ENCODE measurements at regions not wholly inside any gene's neighbourhood (a gene's known extent, or its start where the extent isn't known, plus 50 kb on each side); places are given as distances from the start of the nearest gene placed in this dataset.

DNA sequence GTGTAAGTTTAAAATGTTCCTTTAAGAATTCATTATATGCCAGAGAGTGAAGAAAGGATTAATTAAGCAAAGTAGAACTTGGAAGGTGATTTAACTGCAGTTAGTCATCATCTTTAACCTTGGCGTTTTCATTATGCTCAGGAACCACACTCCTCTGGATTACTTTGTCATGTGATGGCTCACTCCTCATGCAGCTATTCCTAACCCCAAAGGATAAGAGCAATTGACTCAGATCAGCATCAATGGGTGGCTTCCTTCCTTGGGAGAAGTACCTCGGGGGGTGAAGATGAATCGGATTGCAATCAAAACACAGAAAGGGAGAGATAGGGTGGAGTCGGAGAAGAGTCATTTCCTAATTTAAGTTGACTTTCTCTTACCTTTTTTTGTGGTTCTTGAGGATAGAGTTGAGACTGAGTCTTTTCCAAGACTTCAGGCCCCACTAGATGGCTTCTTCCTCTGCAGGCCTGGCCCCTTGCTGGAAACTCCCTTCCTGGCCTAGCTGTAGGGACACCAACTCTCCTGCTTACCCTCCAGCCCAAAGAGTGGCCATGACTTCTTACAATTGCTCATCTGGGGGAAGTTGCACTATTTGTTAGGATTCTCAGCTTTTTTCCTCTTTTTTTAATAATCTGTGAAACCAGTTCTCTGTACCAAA is 238.6 kb upstream of the DDHD1 start:
- Histone ChIP-seq H3K9me3 (peaks cover 0 to 7% (median 0%) of the 10 kb centered on the region in 4 donors), H3K4me1 (no peaks in the 10 kb centered on the region), H3K27ac (no peak overlapping the region), H3K4me3 (no peak overlapping the region), H3K27me3 (no peaks in the 10 kb centered on the region), H3K36me3 (no peaks in the 10 kb centered on the region)
- no peak for DNase-seq
- TF ChIP-seq EP300 (IDR thresholded peaks at IDR 0.05) (no peak), POLR2A (IDR thresholded peaks at IDR 0.05) (no peak), POLR2AphosphoS5 (IDR thresholded peaks at IDR 0.05) (no peak)
- TF ChIP-seq, protein P1, sequence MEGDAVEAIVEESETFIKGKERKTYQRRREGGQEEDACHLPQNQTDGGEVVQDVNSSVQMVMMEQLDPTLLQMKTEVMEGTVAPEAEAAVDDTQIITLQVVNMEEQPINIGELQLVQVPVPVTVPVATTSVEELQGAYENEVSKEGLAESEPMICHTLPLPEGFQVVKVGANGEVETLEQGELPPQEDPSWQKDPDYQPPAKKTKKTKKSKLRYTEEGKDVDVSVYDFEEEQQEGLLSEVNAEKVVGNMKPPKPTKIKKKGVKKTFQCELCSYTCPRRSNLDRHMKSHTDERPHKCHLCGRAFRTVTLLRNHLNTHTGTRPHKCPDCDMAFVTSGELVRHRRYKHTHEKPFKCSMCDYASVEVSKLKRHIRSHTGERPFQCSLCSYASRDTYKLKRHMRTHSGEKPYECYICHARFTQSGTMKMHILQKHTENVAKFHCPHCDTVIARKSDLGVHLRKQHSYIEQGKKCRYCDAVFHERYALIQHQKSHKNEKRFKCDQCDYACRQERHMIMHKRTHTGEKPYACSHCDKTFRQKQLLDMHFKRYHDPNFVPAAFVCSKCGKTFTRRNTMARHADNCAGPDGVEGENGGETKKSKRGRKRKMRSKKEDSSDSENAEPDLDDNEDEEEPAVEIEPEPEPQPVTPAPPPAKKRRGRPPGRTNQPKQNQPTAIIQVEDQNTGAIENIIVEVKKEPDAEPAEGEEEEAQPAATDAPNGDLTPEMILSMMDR (IDR thresholded peaks at IDR 0.05), result no peak
- 90 to 91% methylated on average over 4 of the region's 4 CpGs for WGBS, 2 donors
- intact Hi-C loops (cut with DNase I), result no loop called here

DNA sequence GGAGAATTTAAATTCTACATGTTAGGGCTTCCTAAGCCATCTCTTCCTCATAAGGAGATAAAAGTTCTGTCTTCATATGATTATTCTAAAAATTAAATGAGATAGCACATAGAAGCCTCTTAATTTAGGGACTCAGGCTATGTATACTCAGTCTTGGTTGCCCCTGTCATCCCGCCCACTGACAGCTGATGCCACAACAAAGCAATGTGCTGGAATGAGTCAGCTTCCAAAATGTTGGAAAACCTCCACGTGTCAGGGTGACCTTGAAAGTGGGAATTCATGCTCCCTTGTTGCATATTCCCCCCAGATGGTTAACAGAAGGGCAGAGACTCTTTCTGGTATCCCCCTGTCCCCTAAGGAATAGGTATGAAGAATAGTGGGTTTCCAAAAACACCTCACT is 238.0 kb upstream of the DDHD1 start:
- intact Hi-C loops (cut with DNase I), result no loop called here
- no peak overlapping the region for H3K27ac ChIP-seq

DNA sequence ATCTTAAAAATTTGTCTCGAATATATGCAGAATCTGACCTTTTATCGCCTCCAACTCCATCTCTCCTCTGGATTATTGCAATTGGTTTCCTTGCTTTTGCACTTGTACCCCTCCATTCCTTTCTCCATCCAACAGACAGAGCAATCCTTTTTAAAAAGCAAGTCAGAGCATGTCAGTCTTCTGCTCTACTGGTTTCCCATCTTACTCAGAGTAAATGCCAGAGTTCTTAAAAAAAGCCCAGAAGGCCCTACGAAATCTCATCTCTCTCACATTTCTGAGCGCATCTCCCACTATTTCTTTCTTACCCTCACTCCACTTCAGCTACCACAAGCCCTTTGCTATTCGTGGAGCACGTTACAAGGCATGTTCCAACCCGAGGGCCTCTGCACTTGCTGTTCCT is 236.9 kb upstream of the DDHD1 start:
- H3K4me1 ChIP-seq, result no peaks in the 10 kb centered on the region
- 88 to 90% methylated on average over 7 of the region's 7 CpGs for WGBS, 2 donors
- H3K27ac ChIP-seq, result no peak overlapping the region
- intact Hi-C loops (cut with DNase I), result no loop called here
- H3K9me3 ChIP-seq, result peaks cover 0 to 2% (median 0%) of the 10 kb centered on the region in 4 donors
- no peaks in the 10 kb centered on the region for H3K36me3 ChIP-seq
- no peak for DNase-seq
- TF ChIP-seq POLR2A (IDR thresholded peaks at IDR 0.05) (no peak), EP300 (IDR thresholded peaks at IDR 0.05) (no peak), POLR2AphosphoS5 (IDR thresholded peaks at IDR 0.05) (no peak)
- TF ChIP-seq, protein P1 (IDR thresholded peaks at IDR 0.05), result no peak
- no peak overlapping the region for H3K4me3 ChIP-seq
- H3K27me3 ChIP-seq, result no peaks in the 10 kb centered on the region

More for the DNA sequence above, 238.0 kb upstream of the DDHD1 start:
- no peak for DNase-seq
- 73 to 84% methylated on average over 2 of the region's 2 CpGs for WGBS, 2 donors
- H3K4me1 ChIP-seq, result no peaks in the 10 kb centered on the region
- peaks cover 0 to 7% (median 0%) of the 10 kb centered on the region in 4 donors for H3K9me3 ChIP-seq
- no peaks in the 10 kb centered on the region for H3K36me3 ChIP-seq
- H3K4me3 ChIP-seq, result no peak overlapping the region
- TF ChIP-seq EP300 (IDR thresholded peaks at IDR 0.05) (no peak), POLR2AphosphoS5 (IDR thresholded peaks at IDR 0.05) (no peak), POLR2A (IDR thresholded peaks at IDR 0.05) (no peak)
- TF ChIP-seq, protein P1 (IDR thresholded peaks at IDR 0.05), result no peak
- no peaks in the 10 kb centered on the region for H3K27me3 ChIP-seq

DNA sequence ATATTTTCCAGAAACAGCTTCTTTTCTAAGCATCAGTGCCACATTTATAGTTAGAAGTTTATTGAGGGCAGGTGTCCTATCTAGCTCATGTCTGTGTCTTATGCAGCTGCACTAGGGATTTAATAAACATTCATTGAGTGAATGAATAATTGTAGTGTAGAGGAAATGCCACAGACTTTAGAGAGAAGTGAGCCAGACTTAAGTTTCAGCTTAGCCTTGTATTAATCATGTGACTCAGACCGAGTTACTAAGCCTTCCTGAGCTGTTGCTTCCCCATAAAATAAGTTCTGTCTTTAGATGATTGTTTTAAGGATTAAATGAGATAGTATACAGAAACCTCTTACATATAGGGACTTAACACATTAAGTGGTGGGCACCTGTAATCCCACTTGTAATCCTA is 236.1 kb upstream of the DDHD1 start:
- intact Hi-C loops (cut with DNase I), result no loop called here
- no peak overlapping the region for H3K4me3 ChIP-seq
- no peak for TF ChIP-seq POLR2A (IDR thresholded peaks at IDR 0.05)
- TF ChIP-seq EP300 (IDR thresholded peaks at IDR 0.05), result no peak
- TF ChIP-seq POLR2AphosphoS5 (IDR thresholded peaks at IDR 0.05), result no peak
- TF ChIP-seq, protein P1 (IDR thresholded peaks at IDR 0.05), result no peak
- H3K9me3 ChIP-seq, result no peaks in the 10 kb centered on the region
- no peak overlapping the region for H3K27ac ChIP-seq
- WGBS, 2 donors, result 69 to 79% methylated on average over 1 of the region's 1 CpG
- no peaks in the 10 kb centered on the region for H3K4me1 ChIP-seq
- H3K36me3 ChIP-seq, result no peaks in the 10 kb centered on the region
- H3K27me3 ChIP-seq, result no peaks in the 10 kb centered on the region
- no peak for DNase-seq

DNA sequence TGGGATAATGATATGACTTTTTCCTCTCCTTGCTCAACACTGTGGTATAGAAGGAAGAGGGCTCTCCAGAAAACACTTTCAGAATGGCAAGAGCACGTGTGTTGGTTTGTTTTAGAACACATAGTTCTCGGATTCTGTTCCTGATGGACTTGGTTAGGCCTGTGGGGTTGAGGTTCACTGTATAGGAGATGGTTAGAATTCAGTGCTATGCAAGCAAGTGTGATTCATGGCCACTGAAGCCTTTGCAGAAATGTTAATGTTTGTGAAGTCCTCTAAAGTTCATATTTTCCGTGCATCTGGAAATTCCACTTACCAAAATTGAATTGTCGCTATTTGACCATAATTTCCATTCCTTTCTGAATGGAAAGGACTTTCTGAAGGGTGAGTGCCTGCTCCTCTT is 233.2 kb upstream of the DDHD1 start:
- TF ChIP-seq EP300 (IDR thresholded peaks at IDR 0.05) (no peak), POLR2A (IDR thresholded peaks at IDR 0.05) (no peak), POLR2AphosphoS5 (IDR thresholded peaks at IDR 0.05) (no peak)
- TF ChIP-seq, protein P1 (IDR thresholded peaks at IDR 0.05), result no peak
- DNase-seq, result no peak
- 86 to 90% methylated on average over 4 of the region's 4 CpGs for WGBS, 2 donors
- no peaks in the 10 kb centered on the region for H3K36me3 ChIP-seq
- no peaks in the 10 kb centered on the region for H3K27me3 ChIP-seq
- H3K27ac ChIP-seq, result no peak overlapping the region
- H3K4me3 ChIP-seq, result no peak overlapping the region
- H3K9me3 ChIP-seq, result no peaks in the 10 kb centered on the region
- intact Hi-C loops (cut with DNase I), result no loop called here
- H3K4me1 ChIP-seq, result no peaks in the 10 kb centered on the region
